ENCODE measurements at regions not wholly inside any gene's neighbourhood (a gene's known extent, or its start where the extent isn't known, plus 50 kb on each side); places are given as distances from the start of the nearest gene placed in this dataset.

DNA sequence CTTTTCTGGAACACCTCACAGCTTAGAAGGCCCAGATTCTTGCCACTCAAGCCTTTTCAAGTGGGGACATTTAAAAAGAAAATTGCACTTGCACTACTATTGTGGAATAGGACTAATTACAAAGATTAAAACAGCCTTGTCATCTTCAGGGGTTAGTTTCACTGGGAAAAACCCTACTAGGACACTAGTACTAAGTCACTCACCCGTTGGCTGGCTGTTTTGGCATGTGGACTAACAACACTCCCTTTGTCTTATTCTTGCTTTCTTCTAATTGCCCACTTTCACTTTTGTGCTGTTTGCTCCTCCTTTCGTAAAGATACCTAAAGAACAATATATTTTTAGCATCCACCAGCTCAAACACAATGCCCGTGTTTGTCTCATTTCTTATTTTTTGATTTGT is 200.9 kb upstream of the MID1 start:
- no peak for DNase-seq

DNA sequence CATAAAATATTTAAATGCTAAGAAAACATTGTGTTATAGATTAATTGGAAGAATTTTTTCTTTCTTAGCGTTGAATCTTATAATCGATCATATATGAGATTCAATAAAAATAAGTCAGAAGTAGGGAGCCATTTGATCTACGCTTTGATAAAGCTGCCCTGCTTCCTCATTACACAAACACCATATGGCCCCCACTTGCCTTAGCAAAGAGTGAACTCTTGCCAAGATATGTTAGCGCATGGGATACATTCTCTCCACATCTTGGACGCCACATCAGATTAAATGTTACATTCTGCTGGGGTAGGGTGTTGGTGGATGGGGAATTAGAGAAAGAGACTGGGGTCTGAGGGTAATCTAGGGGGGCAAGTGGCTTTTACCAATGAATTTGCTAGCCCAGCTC is 207.7 kb upstream of the MID1 start:
- DNase-seq = no peak

DNA sequence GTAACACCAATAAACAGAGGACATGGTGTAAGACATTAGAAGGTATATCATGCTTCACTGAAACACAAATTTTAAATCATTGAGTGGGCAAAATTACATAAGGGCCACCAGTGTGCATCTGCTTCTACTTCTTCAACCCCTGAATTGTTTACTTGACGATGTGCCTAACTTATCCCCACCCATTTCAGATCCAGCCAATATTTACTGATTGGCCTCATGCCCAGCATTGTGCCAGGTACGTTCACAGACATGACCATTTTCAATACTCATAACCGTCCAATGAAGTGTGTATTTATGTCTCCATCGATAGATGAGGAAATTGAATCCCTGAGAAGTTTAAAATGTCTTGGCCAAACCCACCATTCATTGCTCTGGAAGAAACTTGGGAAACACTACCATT is 208.3 kb upstream of the MID1 start:
- DNase-seq = no peak

DNA sequence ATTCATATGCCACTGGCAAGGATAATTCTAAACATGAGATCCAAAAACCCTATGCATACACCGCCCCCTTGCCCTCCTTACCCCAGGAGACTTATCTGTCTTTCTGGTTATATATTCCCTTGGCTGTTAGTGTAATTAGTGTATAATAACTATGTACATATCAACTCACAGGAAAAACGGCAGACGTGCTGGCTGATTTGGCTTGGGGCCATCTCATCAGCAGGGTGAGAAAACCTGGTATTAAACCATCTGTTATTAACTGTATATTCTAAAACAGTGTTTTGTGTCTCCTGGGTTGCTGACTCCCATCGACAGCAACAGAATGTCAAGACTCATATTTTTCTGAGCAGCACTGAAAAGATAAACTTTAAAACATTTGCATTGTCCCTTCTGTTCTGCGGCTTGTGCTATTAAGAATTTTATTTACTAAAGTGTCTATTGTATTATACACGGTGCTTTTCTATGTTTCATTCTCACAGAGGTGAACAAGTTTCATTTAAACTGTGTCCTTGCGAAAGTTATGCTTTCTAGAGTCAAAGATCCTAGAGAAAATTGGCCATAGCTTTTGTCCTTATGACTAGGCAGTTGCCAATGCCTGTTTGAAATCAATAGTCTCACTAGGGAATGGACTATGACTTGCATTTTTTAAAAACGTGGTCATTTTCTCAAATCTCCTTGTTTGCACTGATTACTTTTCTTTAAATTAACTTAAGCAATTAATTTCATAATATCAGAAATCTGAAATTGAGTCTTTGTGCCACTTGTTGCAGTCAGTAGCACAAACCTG is 211.5 kb upstream of the MID1 start:
- no peak for DNase-seq

DNA sequence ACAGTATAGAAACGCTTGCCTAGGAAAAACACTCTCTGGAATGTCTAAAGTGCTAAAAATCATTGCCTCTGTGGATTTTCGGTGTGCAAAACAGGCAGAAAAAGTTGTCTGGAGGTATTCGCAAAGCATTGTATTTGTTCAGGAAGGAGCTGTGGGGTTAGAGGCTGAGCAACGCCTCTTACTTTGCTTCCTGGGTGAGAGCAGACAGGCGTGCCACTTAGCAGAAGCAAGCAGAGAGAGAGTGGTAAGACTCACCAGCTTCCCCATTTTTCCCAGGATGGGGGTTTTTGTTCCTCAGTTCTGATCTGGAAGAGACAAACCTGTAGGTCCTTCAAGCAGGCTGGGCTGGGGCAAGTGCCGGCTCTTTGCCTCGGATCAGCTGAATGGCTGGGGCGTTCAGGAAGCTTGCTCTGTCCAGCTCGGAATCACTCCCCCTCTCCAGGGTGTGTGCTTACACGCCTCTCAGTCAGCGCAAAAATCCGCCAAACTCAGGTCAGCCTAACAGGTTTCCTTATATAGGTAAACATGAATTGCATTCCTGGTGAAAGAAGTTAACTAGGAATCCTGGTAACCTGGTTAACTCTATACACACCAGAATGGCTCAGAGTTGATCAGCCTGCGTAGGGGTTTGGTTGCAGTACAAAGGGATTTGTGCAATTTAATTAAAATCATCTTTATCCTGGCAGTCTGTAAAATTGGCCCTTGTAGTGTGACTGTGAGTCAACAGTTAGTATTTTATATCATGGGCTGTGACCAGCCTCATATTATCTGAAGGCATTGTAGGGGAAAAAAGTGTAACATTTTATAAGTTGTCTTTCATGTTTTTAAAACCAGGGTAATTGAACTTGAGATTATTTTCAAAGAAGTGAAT is 213.1 kb upstream of the MID1 start:
- DNase-seq = no peak

DNA sequence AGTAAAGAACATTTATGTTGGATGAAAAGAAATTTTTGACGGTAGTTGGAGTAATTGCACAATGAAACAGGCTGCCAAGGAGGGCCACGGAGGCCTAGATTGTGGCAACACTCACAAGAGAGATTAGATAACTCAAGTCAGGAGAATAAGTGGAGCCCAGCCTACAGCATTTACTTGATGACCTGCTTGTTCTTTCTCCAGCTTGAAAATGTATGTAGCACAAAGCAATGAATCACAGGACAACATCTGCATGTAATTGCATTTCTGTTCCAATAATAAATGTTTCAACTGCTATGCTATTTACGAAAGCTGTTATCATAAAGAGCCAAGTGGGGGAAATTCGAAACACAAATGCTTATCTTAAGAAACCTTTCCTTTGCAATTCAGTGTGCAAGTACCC is 221.2 kb upstream of the MID1 start:
- DNase-seq = no peak

DNA sequence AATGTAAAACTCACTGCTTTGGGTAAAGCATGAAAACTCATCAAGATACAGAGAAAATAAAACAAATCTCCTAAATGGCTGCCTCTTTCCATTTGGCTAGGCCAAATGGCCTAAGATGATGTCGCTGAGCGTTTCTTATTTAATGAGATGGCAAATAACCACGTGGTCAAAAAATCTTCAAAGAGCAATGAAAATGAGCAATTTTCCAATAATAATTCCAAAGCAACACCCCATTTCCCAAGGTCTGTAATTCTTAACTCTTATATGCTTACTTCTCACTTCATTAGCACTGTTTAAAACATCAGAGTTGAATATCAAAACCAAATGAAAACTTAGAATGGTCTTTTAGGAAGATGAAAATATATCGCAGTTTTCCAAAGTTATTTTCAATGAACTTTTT is 222.3 kb upstream of the MID1 start:
- no peak for DNase-seq

DNA sequence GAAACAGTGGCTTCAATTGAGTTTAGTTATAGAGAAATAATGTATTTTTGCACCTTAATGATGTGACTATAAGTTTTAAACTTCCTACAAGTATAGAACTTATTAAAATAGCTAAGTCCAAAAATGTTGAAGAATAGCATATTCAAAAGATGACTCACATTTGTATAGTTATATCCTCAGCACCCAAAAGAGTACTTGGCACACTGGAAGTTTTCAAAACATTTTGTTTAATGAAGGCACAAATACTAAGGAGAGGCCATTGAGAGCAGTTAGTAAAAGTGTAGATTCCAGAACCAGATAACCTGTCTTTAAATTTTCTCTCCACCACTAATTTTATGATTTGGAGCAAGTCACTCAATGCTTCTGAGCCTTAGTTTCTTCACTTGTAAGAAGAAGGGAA is 226.9 kb upstream of the MID1 start:
- DNase-seq = no peak

DNA sequence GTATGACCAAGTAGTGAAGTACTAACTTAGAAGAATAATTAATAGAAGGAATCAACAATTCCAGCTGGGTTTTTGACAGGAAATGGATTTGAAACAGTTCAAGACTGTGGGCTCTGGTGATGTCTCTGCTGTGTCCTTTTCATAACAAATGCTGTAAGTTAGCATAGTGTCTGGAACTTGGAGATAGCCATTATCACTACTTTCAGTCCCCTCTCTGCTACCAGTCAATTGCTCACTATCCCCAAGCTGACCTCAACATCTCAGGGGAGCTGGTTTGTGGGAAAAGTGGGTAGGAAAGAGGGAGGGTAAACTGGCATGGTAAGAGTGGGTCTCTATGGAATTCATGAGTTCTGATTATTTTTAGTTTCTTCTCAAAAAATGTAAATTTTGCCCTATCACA is 231.4 kb upstream of the MID1 start:
- DNase-seq = no peak

DNA sequence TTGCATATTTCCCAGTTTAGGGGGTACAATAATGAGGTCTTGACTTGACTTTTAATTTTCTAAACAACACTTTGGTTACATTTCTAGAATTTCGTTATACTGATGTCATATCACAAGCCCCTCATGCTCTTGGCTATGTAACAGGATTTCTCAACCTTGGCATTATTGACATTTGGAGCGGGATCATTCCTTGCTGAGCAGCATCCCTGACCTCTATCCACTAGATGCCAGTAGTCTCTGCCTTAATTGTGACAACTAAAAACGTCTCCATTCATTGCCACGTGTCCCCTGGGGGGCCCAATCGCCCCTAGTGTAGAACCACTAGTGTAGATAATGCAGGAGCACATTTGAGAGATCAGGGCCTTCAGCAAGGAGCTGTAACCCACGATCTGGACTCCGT is 234.2 kb upstream of the MID1 start:
- DNase-seq = no peak

DNA sequence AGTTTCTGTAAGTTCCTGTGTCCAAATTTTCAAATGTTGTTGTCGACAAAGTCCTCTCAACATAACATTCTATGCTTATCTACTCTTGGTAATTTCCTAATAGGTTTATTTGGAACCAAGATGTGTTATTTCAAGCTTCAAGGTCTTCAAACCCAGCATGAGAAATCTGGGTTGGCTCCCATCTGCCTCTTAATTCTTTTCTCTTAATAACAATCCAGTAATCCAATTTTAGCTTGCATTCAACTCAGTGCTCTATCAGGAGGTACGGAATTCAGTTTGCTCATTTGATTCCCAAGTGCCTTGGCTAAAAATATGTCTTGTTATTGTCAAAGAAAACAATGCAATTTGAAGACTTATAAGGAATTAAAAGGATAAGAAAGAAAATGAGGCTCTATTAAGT is 235.5 kb upstream of the MID1 start:
- DNase-seq = no peak

DNA sequence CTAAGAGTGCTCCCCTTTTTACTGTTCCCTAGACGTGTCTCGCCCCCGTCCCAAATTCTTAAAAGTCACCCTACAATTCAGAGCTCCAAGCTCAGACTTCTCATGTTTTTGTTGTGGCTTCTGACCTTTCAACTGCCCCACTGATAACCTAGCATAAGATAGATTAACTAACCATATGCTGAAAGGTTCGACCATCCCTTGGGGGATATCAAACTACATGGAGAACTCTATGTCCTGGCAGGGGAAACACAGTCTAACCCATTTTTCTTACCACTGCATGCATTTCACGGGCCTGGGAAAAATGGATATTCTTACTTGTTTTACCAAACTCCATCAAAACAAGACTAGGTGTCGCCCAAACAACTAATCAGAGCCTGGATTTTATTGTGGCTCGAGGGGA is 236.4 kb upstream of the MID1 start:
- no peak for DNase-seq

DNA sequence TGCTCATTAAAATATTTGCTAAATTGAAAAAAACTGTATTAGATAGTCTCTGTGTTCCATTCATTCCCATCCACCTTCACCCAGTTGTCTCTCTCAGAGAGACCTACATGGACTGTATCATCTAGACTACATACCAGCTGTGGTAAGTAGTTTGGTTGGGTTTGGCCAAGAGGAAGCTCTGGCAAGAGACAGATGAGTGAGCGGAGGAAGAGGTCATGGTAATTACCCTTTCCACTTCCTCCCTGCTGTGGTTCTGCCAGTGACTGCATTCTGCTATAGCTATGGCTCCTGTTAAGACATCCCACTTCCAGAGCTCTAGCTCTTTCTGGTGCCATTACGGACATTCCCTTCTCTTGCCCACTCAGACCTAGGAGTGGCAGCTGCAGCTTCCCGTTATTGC is 239.0 kb upstream of the MID1 start:
- no peak for DNase-seq

DNA sequence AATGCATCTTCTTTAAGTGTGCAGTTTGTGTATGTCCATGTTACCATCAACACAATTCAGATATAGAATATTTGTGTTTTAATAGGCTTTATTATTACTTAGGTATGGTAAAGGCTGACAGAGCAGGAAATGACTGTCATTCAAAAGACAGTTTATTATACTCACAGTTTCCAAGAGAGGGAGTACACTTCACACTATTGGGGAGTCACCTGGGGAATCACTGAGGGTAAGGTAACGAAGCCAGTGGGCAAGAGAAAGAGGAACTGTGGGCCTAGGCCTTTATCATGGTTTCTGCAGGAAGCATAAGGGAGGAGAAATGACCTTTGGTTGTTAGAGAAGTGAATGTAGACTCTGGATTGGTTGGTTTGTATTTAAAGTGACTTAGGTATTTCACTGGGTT is 235.1 kb upstream of the HCCS start:
- DNase-seq = no peak

DNA sequence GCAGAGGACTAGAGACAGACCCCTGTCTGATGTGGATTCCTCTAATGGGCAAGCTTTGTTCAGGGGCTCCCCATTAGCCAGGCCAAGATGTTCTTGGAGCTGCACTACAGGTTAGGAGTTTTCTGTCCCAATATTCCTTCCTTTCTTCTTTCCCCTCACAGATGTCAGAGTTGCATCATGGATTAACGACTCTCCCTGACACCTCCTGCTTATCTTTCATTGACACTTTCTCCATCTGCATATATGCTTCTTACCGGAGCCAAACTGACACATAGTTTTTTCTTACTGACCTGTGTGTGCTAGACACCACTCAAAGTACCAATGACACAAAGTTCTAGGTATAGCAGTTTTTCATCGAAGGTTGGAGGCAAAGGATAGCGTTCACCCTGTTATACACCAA is 228.6 kb upstream of the HCCS start:
- DNase-seq = no peak

DNA sequence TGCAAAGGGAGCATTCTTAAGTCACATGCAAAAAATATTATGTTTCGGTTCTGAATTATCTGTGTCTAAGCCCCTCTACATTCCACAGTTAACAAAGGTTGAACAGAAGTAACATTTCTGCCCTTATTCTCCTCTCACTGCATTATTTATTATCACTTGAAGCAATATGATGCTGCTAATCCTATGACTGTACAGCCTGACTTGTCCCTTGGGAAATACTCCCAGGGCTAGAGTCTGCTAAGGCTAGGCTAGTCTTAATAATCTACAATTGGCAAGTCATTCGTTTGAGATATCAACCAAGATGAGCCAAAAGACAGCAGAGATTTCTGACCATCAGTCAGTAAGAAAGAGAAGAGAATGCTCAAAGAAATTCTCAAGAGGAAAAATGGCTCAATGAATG is 226.9 kb upstream of the HCCS start:
- no peak for DNase-seq

DNA sequence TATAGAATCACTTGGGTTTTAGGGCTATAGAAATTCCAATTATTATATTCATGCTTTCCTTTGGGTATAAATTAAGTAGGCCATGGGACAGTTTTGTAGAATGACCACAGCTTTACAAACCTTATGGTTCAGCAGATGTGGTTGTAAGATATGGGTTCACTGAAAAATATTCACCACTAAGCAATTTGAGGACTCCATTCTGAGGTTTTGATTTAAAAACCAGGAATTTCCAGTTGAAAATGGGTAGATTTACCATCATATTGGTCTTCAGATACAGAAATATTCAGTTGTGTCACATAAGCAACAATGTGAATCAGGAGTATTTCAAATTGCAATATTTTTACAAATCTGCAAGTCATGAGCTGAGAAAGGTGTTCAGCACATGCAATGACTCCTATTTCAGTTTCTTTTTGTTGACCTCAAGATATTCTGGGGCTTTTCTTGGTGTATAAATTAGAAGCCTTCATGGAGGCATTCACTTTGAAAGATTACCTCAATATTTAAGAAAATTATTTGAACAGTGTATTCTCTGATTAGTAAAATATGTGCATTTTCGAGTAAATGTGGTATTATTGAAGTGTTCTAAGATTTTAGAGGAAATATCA is 218.4 kb upstream of the HCCS start:
- DNase-seq = no peak

DNA sequence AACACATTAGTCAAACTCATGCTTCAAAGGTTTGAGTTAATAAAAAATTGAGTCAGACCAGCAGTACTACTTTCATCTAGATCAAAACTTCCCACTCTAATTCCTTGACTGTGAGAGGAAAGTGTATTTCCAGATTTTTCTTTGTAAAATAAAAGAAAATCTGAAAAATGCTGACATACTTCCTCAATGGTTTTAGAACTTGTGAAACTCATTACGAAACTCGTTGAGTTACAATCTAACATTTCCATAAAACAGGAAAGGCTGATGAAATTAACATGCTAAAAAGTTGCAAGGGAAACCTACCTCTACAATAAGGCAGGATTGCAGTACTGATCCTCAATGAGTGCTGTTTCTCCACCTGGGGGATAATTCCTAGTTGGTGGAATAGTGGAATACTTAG is 217.8 kb upstream of the HCCS start:
- no peak for DNase-seq

DNA sequence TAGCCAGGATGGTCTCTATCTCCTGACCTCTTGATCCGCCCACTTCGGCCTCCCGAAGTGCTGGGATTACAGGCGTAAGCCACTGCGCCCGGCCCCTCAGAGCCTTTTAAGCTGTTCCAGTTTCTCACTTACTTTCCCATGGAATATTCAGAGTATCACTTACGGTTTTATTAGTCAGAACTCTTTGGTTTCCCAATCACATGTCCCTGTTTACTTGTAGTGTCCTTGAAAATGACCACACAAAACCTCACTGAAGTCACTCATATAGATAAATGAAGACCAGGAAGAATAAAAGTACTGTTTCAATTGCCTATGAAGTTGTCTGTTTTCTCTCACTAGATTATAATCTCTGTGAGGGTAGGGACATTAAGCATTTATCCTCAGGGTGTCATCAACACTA is 217.2 kb upstream of the HCCS start:
- DNase-seq = no peak

DNA sequence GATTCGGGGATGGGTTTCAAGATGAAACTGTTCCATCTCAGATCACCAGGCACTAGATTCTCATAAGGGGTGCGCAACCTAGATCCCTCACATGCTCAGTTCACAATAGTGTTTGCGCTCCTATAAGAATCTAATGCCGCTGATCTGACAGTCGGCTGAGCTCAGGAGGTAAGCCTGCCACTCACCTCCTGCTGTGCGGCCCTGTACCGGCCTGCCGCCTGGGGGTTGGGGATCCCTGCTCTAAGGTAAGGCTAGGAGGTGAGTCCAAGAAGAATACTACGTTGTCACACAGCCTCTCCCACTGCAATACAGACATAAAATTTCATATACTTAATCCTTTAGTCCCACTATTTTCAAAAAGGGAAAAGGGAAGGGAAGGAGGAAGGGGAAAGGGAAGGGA is 213.4 kb upstream of the HCCS start:
- DNase-seq = no peak

DNA sequence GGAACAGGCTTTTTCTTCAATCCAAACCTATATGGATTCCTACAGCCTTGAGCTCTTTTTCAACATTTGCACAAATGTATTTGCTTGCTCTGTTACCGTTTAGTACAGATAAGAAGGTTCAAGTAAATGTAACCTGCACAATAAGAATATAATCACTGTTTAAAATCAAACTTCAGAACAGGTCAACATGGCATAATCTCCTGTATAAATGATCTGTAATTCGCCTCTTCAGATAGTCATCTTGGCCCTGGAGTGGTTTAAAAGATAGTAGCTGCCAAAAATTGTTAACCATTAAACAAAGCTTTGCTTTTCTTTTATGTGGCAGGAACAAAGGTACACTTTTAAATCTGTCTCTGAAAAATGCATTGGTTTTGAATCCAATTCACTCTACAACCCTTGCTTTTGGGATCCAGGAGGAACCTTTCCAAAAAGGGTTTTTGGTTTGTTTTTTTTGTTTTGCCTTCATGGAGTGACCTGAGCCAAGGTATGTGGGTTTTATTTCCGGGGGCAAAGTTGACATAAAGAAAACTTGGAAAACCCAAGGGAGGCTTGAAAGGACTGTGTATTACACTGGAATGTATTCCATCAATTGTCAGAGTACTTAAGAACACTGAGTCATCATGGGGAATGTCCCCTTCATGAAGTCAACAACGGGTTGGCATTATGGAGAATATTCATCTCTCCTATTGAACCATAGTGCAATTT is 210.4 kb upstream of the HCCS start:
- DNase-seq = no peak

DNA sequence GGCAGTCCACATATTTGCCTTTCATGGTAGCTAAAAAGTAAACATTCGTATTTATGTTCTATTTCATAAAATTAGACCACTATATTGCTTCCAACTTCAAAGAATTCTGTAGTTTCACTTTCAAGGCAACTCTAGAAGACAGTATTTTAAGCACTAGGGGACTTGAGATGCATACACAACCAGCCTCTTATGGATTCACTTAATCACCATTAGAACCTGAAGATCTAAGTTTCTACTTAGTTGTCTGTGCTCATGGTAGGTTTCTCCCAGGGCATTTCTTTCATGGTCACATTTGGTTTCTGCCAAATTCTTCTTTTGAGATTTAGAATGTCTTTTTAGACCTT is 209.9 kb upstream of the HCCS start:
- no peak for DNase-seq

DNA sequence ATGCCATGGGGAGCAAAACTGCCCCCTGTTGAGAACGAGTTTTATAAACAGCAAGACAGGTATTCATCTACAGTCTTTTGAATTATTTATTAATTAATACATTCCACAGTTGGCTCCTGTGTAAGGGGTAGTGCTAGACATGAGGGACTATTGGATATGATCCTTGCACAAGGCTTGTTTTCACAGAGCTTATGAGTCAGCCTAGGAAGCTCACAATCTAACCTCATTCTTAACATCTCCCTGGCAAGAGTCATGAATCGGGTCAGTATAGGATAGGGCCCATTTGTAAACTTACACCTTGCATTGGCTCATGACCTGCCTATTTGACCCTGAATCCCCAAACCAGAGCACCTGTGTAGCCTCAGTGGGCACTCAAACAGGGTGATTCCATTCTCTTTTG is 209.1 kb upstream of the HCCS start:
- no peak for DNase-seq

DNA sequence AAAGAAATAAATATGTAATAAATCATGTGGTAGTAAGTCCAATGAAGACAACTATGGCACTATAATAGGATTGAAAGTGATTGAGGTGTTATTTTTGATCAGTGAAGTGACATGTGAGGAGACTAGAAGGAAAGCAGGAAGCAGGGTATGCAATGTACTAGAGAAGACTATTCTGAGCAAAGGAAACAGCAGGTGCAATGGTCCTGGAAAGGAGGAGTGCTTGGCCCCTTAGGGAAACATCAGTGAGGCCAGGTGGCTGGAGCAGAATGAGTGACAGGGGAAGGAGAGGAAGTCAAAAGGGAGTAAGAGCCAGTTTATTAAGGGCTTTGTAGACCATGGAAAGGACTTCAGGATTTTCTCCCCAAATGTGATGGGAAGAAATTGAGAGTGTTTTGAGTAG is 207.6 kb upstream of the HCCS start:
- DNase-seq = no peak

Measured in activated CD4-positive, alpha-beta T cell treated with anti-CD3 and anti-CD28 coated beads, Interleukin-2, amount 50 U/mL, for 16 hours (primary cell).